Sigmoid colon (tissue), 6 donors: ENCODE measurements at regions not wholly inside any gene's neighbourhood (a gene's known extent, or its start where the extent isn't known, plus 50 kb on each side); places are given as distances from the start of the nearest gene placed in this dataset.

Experiments used
- DNase-seq: peaks from one replicate; pipeline ENCODE4 v3.0.0-alpha.2; 2019
- H3K27ac ChIP-seq, 4 donors: fragments of 200-600 bp; sonication (generic); one replicate each; pipeline ENCODE4 v1.5.1; 2016 to 2019; ENCODE audit warnings: mild to moderate bottlenecking in 1 of 4
- H3K27me3 ChIP-seq, 3 donors: fragments of 200-600 bp; sonication (generic); one replicate each; pipeline ENCODE4 v1.5.1; 2019; ENCODE audit warnings: mild to moderate bottlenecking in 1 of 3
- H3K36me3 ChIP-seq, 4 donors: fragments of 200-600 bp; sonication (generic); one replicate each; pipeline ENCODE4 v1.5.1; 2016 to 2019
- H3K4me1 ChIP-seq, 4 donors: fragments of 200-600 bp; sonication (generic); one replicate each; pipeline ENCODE4 v1.5.1; 2017 to 2019
- H3K4me3 ChIP-seq, 4 donors: fragments of 200-600 bp; sonication (generic); one replicate each; pipeline ENCODE4 v1.5.1; 2017 to 2019; ENCODE audit warnings: mild to moderate bottlenecking in 2 of 4, moderate library complexity in 1 of 4
- H3K9me3 ChIP-seq, 4 donors: fragments of 200-600 bp in 3 of 4; sonication (generic) in 3 of 4; one replicate each; pipeline versions ENCODE4 v1.5.1 to v1.6.1; 2013 to 2019
- CTCF ChIP-seq, 4 experiments: fragments of 450-650 bp in 3 of 4; fragments of 200-600 bp in 1 of 4; IDR thresholded peaks; one replicate each; pipeline ENCODE4 v1.5.1; 2016 to 2019; ENCODE audit warnings: antibody characterized with exemption in 4 of 4, mild to moderate bottlenecking in 3 of 4, moderate library complexity in 2 of 4
- EP300 ChIP-seq, 4 donors: sonication (generic); formaldehyde crosslinking; IDR thresholded peaks; one replicate each; pipeline ENCODE4 v1.6.1; 2017; ENCODE audit warnings: antibody characterized with exemption in 4 of 4
- POLR2A ChIP-seq, 2 donors: fragments of 450-650 bp; IDR thresholded peaks; one replicate each; pipeline ENCODE4 v1.6.1; 2016; ENCODE audit warnings: antibody characterized with exemption in 2 of 2, mild to moderate bottlenecking in 2 of 2, moderate library complexity in 2 of 2
- POLR2AphosphoS5 ChIP-seq, 4 donors: sonication (generic); formaldehyde crosslinking; IDR thresholded peaks; one replicate each; pipeline ENCODE4 v1.6.1; 2017; ENCODE audit warnings: antibody characterized with exemption in 4 of 4
- WGBS, 2 donors: extraction: QIAGEN DNeasy Blood & Tissue Kit; methylation state at CpG; one replicate each; pipeline ENCODE4 v1.1.7; 2013; 5-methylcytosine and 5-hydroxymethylcytosine counted together
- intact Hi-C: fragments of 100-400 bp; cut with DNase I; formaldehyde crosslinking; loops from one replicate; pipeline ENCODE4 v1.15.1; 2023
- donor health status: healthy with polysubstance abuse.
- donor health status: healthy.

GRCh38 chr2:47650001-47650535, 79.3 kb upstream of the KCNK12 start:
- Histone ChIP-seq H3K27ac (no peak overlapping the region), H3K36me3 (no peaks in the 10 kb centered on the region), H3K4me1 (no peaks in the 10 kb centered on the region), H3K4me3 (no peak overlapping the region), H3K27me3 (no peaks in the 10 kb centered on the region), H3K9me3 (no peaks in the 10 kb centered on the region)
- intact Hi-C loops = no loop called here
- 89 to 94% methylated on average over 9 of the region's 9 CpGs for WGBS, 2 donors
- no peak for DNase-seq
- no peak for TF ChIP-seq POLR2AphosphoS5 (IDR thresholded peaks at IDR 0.05)
- no peak for TF ChIP-seq EP300 (IDR thresholded peaks at IDR 0.05)
- no peak for TF ChIP-seq POLR2A (IDR thresholded peaks at IDR 0.05)
- TF ChIP-seq CTCF (IDR thresholded peaks at IDR 0.05) = no peak

- TF ChIP-seq POLR2AphosphoS5 (IDR thresholded peaks at IDR 0.05) = no peak
- TF ChIP-seq EP300 (IDR thresholded peaks at IDR 0.05) = no peak
- no peak for TF ChIP-seq POLR2A (IDR thresholded peaks at IDR 0.05)
- TF ChIP-seq CTCF (IDR thresholded peaks at IDR 0.05) = no peak
- no peak overlapping the region for H3K4me3 ChIP-seq
- H3K27me3 ChIP-seq = no peaks in the 10 kb centered on the region
- no peaks in the 10 kb centered on the region for H3K4me1 ChIP-seq
- intact Hi-C loops = no loop called here
- no peak overlapping the region for H3K27ac ChIP-seq
- H3K9me3 ChIP-seq = no peaks in the 10 kb centered on the region
- no peaks in the 10 kb centered on the region for H3K36me3 ChIP-seq
- DNase-seq = no peak
- WGBS, 2 donors = 42 to 92% methylated on average over 1 of the region's 1 CpG
Observed at GRCh38 chr2:47645246-47645645, 74.5 kb upstream of the KCNK12 start.

- Histone ChIP-seq H3K9me3 (no peaks in the 10 kb centered on the region), H3K27me3 (no peaks in the 10 kb centered on the region), H3K36me3 (no peaks in the 10 kb centered on the region), H3K27ac (no peak overlapping the region), H3K4me1 (no peaks in the 10 kb centered on the region), H3K4me3 (no peak overlapping the region)
- TF ChIP-seq EP300 (IDR thresholded peaks at IDR 0.05) (no peak), POLR2A (IDR thresholded peaks at IDR 0.05) (no peak), POLR2AphosphoS5 (IDR thresholded peaks at IDR 0.05) (no peak), CTCF (IDR thresholded peaks at IDR 0.05) (no peak)
- intact Hi-C loops = no loop called here
- DNase-seq = no peak
- WGBS, 2 donors = 84 to 87% methylated on average over 4 of the region's 4 CpGs
Observed at GRCh38 chr2:47644351-47644750, 73.6 kb upstream of the KCNK12 start.

- Histone ChIP-seq H3K9me3 (no peaks in the 10 kb centered on the region), H3K27me3 (no peaks in the 10 kb centered on the region), H3K36me3 (no peaks in the 10 kb centered on the region), H3K27ac (no peak overlapping the region), H3K4me1 (peaks cover 0 to 9% (median 0%) of the 10 kb centered on the region in 4 donors), H3K4me3 (no peak overlapping the region)
- TF ChIP-seq CTCF (IDR thresholded peaks at IDR 0.05) = no peak
- TF ChIP-seq EP300 (IDR thresholded peaks at IDR 0.05) = no peak
- TF ChIP-seq POLR2A (IDR thresholded peaks at IDR 0.05) = no peak
- TF ChIP-seq POLR2AphosphoS5 (IDR thresholded peaks at IDR 0.05) = no peak
- intact Hi-C loops = no loop called here
- no peak for DNase-seq
- 11 to 48% methylated on average over 2 of the region's 2 CpGs for WGBS, 2 donors
Observed at GRCh38 chr2:47641366-47641765, 70.6 kb upstream of the KCNK12 start.

GRCh38 chr2:47640356-47640755, 69.6 kb upstream of the KCNK12 start:
- Histone ChIP-seq H3K4me1 (peaks cover 0 to 9% (median 0%) of the 10 kb centered on the region in 4 donors), H3K4me3 (no peak overlapping the region), H3K9me3 (no peaks in the 10 kb centered on the region), H3K27ac (no peak overlapping the region), H3K36me3 (no peaks in the 10 kb centered on the region), H3K27me3 (no peaks in the 10 kb centered on the region)
- no peak for DNase-seq
- TF ChIP-seq POLR2AphosphoS5 (IDR thresholded peaks at IDR 0.05) (no peak), POLR2A (IDR thresholded peaks at IDR 0.05) (no peak), CTCF (IDR thresholded peaks at IDR 0.05) (no peak), EP300 (IDR thresholded peaks at IDR 0.05) (no peak)
- intact Hi-C loops = no loop called here
- 88 to 91% methylated on average over 3 of the region's 3 CpGs for WGBS, 2 donors
